CD4-positive, CD25-positive, alpha-beta regulatory T cell (primary cell): ENCODE measurements at regions not wholly inside any gene's neighbourhood (a gene's known extent, or its start where the extent isn't known, plus 50 kb on each side); places are given as distances from the start of the nearest gene placed in this dataset.

Experiments used
- ATAC-seq, 2 donors: fragments of 150-1000 bp; cut with Tn5 transposase; one replicate each; pipeline ENCODE4 v1.10.0; 2021; ENCODE audit warnings: low read depth in 2 of 2, moderate number of reproducible peaks in 2 of 2, moderate library complexity in 1 of 2
- DNase-seq, 3 donors: peaks; one replicate each; pipeline versions ENCODE4 v3.0.0 to v3.0.0-alpha.2; 2012 to 2022; ENCODE audit warnings: mixed read lengths in 1 of 3
- H3K27ac ChIP-seq: one replicate; pipeline ENCODE4 v1.7.0; 2013; ENCODE audit warnings: mild to moderate bottlenecking, low read length; ENCODE audit not compliant: insufficient read depth, poor library complexity, severe bottlenecking
- H3K27me3 ChIP-seq: one replicate; pipeline ENCODE4 v1.7.0; 2013; ENCODE audit warnings: low read length; ENCODE audit not compliant: control insufficient read depth, insufficient read depth
- H3K36me3 ChIP-seq: one replicate; pipeline ENCODE4 v1.7.0; 2013; ENCODE audit warnings: mild to moderate bottlenecking, low read length, moderate library complexity; ENCODE audit not compliant: control insufficient read depth, insufficient read depth
- H3K4me1 ChIP-seq: 2 replicates; pipeline ENCODE4 v1.7.0; 2013; ENCODE audit warnings: mild to moderate bottlenecking, low read length; ENCODE audit not compliant: insufficient read depth, control insufficient read depth, poor library complexity, severe bottlenecking
- H3K4me3 ChIP-seq: one replicate; pipeline ENCODE4 v1.7.0; 2013; ENCODE audit warnings: low read depth, mild to moderate bottlenecking, low read length, moderate library complexity
- H3K9me3 ChIP-seq, 2 experiments: 1 replicate in 1 of 2; 2 replicates in 1 of 2; pipeline ENCODE4 v1.7.0; 2013; ENCODE audit warnings: low read length in 2 of 2, mild to moderate bottlenecking in 1 of 2, moderate library complexity in 1 of 2; ENCODE audit not compliant: control insufficient read depth in 2 of 2
- H3K27ac Mint-ChIP-seq, 3 donors: one replicate each; pipeline ENCODE4 v1.8.0; 2020 to 2022; ENCODE audit warnings: mild to moderate bottlenecking in 3 of 3, mixed read lengths in 3 of 3, moderate library complexity in 2 of 3
- H3K27me3 Mint-ChIP-seq: one replicate; pipeline ENCODE4 v1.8.0; 2022; ENCODE audit warnings: mild to moderate bottlenecking, mixed read lengths
- H3K36me3 Mint-ChIP-seq: one replicate; pipeline ENCODE4 v1.8.0; 2020; ENCODE audit warnings: mixed read lengths
- H3K4me1 Mint-ChIP-seq, 4 donors: one replicate each; pipeline ENCODE4 v1.8.0; 2020 to 2022; ENCODE audit warnings: mixed read lengths in 4 of 4, mild to moderate bottlenecking in 1 of 4
- H3K4me3 Mint-ChIP-seq, 4 donors: one replicate each; pipeline ENCODE4 v1.8.0; 2020 to 2022; ENCODE audit warnings: mild to moderate bottlenecking in 4 of 4, mixed read lengths in 4 of 4, moderate library complexity in 3 of 4
- H3K9me3 Mint-ChIP-seq, 7 donors: one replicate each; pipeline ENCODE4 v1.8.0; 2020 to 2022; ENCODE audit warnings: mixed read lengths in 7 of 7, mild to moderate bottlenecking in 3 of 7, moderate library complexity in 2 of 7

GRCh38 chr2:240325016-240326007 lies 110.2 kb upstream of the GPC1 start:
- H3K4me1 Mint-ChIP-seq, result no peaks in the 10 kb centered on the region
- no peaks in the 10 kb centered on the region for H3K36me3 ChIP-seq
- peaks cover 0 to 1% (median 0%) of the 10 kb centered on the region in 7 donors for H3K9me3 Mint-ChIP-seq
- DNase-seq (no peak), ATAC-seq (no peak)
- no peaks in the 10 kb centered on the region for H3K27me3 ChIP-seq
- H3K9me3 ChIP-seq, result no peaks in the 10 kb centered on the region
- no peaks in the 10 kb centered on the region for H3K4me1 ChIP-seq
- H3K27ac Mint-ChIP-seq, result no peak overlapping the region
- no peak overlapping the region for H3K27ac ChIP-seq
- H3K27me3 Mint-ChIP-seq, result no peaks in the 10 kb centered on the region
- H3K4me3 ChIP-seq, result no peak overlapping the region
- H3K36me3 Mint-ChIP-seq, result no peaks in the 10 kb centered on the region
- no peak overlapping the region for H3K4me3 Mint-ChIP-seq

DNA sequence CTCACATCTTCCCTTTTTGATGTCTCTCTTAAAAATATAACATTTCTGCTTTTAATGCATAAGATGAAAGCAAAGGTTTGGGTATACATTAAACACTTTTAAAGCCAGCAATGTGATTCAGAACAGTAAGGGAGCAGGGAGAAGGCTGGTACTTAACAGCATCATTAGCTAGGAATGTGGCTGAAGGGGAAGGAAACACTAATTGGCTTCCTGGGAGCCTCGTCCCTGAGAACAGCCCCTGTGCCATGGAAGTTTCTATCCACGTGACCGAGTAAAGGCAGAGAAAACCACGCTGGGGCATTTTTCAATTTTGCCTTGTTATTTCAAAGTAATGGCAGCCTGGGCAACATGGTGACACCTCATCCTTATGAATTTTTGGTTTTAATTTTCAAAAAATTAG lies 109.2 kb upstream of the GPC1 start:
- Mint-ChIP-seq H3K36me3 (no peaks in the 10 kb centered on the region), H3K27ac (no peak overlapping the region)

GRCh38 chr2:240326886-240327285 lies 108.6 kb upstream of the GPC1 start:
- Mint-ChIP-seq H3K36me3 (no peaks in the 10 kb centered on the region), H3K4me3 (no peak overlapping the region), H3K4me1 (no peaks in the 10 kb centered on the region), H3K9me3 (peaks cover 0 to 8% (median 3%) of the 10 kb centered on the region in 7 donors), H3K27me3 (no peaks in the 10 kb centered on the region), H3K27ac (no peak overlapping the region)
- no peak overlapping the region for H3K27ac ChIP-seq
- DNase-seq (no peak), ATAC-seq (no peak)
- H3K27me3 ChIP-seq, result no peaks in the 10 kb centered on the region
- no peak overlapping the region for H3K4me3 ChIP-seq
- H3K4me1 ChIP-seq, result no peaks in the 10 kb centered on the region
- H3K9me3 ChIP-seq, result peaks cover 0 to 5% of the 10 kb centered on the region in 2 experiments
- no peaks in the 10 kb centered on the region for H3K36me3 ChIP-seq

More for the DNA sequence above, 109.2 kb upstream of the GPC1 start:
- Histone ChIP-seq H3K36me3 (no peaks in the 10 kb centered on the region), H3K9me3 (no peaks in the 10 kb centered on the region), H3K4me3 (no peak overlapping the region), H3K27me3 (no peaks in the 10 kb centered on the region), H3K27ac (no peak overlapping the region), H3K4me1 (no peaks in the 10 kb centered on the region)
- DNase-seq (no peak), ATAC-seq (no peak)
- Mint-ChIP-seq H3K4me1 (no peaks in the 10 kb centered on the region), H3K27me3 (no peaks in the 10 kb centered on the region), H3K9me3 (peaks cover 0 to 3% (median 1%) of the 10 kb centered on the region in 7 donors), H3K4me3 (no peak overlapping the region)

DNA sequence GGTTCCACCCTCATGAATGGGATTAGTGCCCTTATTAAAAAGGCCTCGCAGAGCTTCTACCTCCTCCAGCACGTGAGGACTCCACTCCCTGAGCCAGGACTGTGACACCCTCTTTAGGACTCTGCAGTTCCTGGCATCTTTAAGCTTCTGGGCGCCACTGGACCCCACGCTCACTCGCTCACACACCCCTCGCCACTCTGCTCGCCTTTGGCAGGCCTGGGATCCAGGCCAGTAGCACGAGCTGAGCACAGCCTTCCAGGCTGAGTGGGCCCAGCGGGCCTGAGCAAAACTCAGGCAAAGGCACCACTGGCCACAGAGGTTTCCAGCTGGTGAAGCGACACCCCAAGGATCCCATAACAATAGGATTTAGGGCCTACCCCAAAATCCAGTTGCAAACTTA lies 107.9 kb upstream of the GPC1 start:
- DNase-seq (no peak), ATAC-seq (no peak)
- H3K36me3 ChIP-seq, result no peaks in the 10 kb centered on the region
- no peaks in the 10 kb centered on the region for H3K4me1 ChIP-seq
- H3K4me3 ChIP-seq, result no peak overlapping the region
- H3K27me3 Mint-ChIP-seq, result no peaks in the 10 kb centered on the region
- no peak overlapping the region for H3K4me3 Mint-ChIP-seq
- H3K27ac ChIP-seq, result no peak overlapping the region
- H3K36me3 Mint-ChIP-seq, result no peaks in the 10 kb centered on the region
- no peaks in the 10 kb centered on the region for H3K27me3 ChIP-seq
- H3K27ac Mint-ChIP-seq, result no peak overlapping the region
- no peaks in the 10 kb centered on the region for H3K4me1 Mint-ChIP-seq
- peaks cover 0 to 14% (median 4%) of the 10 kb centered on the region in 7 donors for H3K9me3 Mint-ChIP-seq
- peaks cover 0 to 5% of the 10 kb centered on the region in 2 experiments for H3K9me3 ChIP-seq

GRCh38 chr2:240328526-240328925 lies 106.9 kb upstream of the GPC1 start:
- peaks cover 4% of the 10 kb centered on the region for H3K27me3 Mint-ChIP-seq
- DNase-seq (no peak), ATAC-seq (no peak)
- no peaks in the 10 kb centered on the region for H3K4me1 Mint-ChIP-seq
- no peaks in the 10 kb centered on the region for H3K27me3 ChIP-seq
- H3K36me3 Mint-ChIP-seq, result no peaks in the 10 kb centered on the region
- H3K4me3 ChIP-seq, result no peak overlapping the region
- H3K36me3 ChIP-seq, result no peaks in the 10 kb centered on the region
- H3K27ac ChIP-seq, result no peak overlapping the region
- H3K4me1 ChIP-seq, result no peaks in the 10 kb centered on the region
- H3K4me3 Mint-ChIP-seq, result no peak overlapping the region
- peaks cover 0 to 5% of the 10 kb centered on the region in 2 experiments for H3K9me3 ChIP-seq
- H3K9me3 Mint-ChIP-seq, result peaks cover 0 to 14% (median 4%) of the 10 kb centered on the region in 7 donors
- H3K27ac Mint-ChIP-seq, result no peak overlapping the region

DNA sequence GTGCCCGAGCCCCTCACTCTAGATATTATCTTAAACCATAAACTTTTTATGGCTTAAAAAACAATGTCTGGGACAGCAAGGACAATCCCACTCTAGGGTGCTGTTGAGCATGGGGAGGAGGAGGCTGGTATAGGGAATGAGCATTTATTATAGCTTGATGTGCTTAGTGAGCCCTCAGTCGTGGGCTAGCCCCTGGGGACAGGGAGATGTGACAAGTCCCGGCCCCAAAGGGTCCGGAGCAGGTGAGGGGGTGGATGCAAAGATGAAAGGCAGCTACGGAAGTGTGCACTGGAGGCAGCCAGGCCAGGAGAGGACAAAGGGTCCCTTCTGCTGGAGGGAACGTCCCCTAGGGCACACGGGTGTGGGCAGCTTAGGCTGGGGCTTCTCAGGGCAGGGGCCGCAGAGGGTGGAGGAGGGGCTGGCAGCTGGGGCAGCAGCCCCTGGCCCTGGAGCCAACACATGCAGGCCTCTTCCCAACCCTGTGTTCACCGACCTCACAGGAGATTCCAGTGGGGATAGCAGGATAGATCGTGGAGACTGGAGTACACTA lies 106.3 kb upstream of the GPC1 start:
- no peak overlapping the region for H3K27ac Mint-ChIP-seq

DNA sequence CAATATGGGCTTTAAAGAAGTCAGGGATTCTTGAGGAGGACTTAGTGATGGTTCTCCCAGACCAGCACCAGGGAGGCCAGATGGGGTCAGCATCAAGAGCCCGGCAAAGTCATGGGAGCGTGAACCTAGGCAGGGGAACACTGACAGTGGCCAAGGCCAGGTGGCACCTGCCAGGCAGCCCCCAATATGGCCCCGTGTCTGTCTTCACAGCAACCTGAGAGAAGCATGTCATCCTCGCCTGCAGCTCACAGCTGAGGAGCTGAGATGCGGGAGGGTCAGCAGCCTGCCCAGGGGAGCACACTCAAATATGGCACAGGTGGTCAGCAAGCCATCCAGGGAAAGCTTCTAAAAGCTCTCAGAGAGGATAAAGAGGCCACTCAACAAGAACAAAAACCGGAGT lies 105.7 kb upstream of the GPC1 start:
- H3K4me1 Mint-ChIP-seq, result no peaks in the 10 kb centered on the region
- no peak for ATAC-seq

More for the DNA sequence above, 106.3 kb upstream of the GPC1 start:
- no peaks in the 10 kb centered on the region for H3K36me3 Mint-ChIP-seq
- H3K4me1 Mint-ChIP-seq, result no peaks in the 10 kb centered on the region
- H3K36me3 ChIP-seq, result no peaks in the 10 kb centered on the region
- H3K4me3 ChIP-seq, result no peak overlapping the region
- peaks cover 0 to 5% of the 10 kb centered on the region in 2 experiments for H3K9me3 ChIP-seq
- ATAC-seq (no peak), DNase-seq (no peak)
- no peaks in the 10 kb centered on the region for H3K4me1 ChIP-seq
- peaks cover 6% of the 10 kb centered on the region for H3K27me3 Mint-ChIP-seq
- peaks cover 0 to 14% (median 4%) of the 10 kb centered on the region in 7 donors for H3K9me3 Mint-ChIP-seq
- H3K4me3 Mint-ChIP-seq, result no peak overlapping the region
- no peak overlapping the region for H3K27ac ChIP-seq
- no peaks in the 10 kb centered on the region for H3K27me3 ChIP-seq

More for the DNA sequence above, 105.7 kb upstream of the GPC1 start:
- peaks cover 6% of the 10 kb centered on the region for H3K27me3 Mint-ChIP-seq
- H3K36me3 Mint-ChIP-seq, result no peaks in the 10 kb centered on the region
- Histone ChIP-seq H3K27ac (no peak overlapping the region), H3K9me3 (peaks cover 0 to 5% of the 10 kb centered on the region in 2 experiments), H3K36me3 (no peaks in the 10 kb centered on the region), H3K4me1 (no peaks in the 10 kb centered on the region), H3K27me3 (no peaks in the 10 kb centered on the region), H3K4me3 (no peak overlapping the region)
- H3K27ac Mint-ChIP-seq, result no peak overlapping the region
- DNase-seq, result no peak
- H3K4me3 Mint-ChIP-seq, result no peak overlapping the region
- H3K9me3 Mint-ChIP-seq, result peaks cover 0 to 14% (median 4%) of the 10 kb centered on the region in 7 donors
